H1 (cell line): ENCODE measurements at regions not wholly inside any gene's neighbourhood (a gene's known extent, or its start where the extent isn't known, plus 50 kb on each side); places are given as distances from the start of the nearest gene placed in this dataset.

Source experiments
- CTCF ChIA-PET: fragments of 300-600 bp; sonication (Branson Sonifier 250); formaldehyde crosslinking; loops from one replicate; lab custom pipeline; 2021; ENCODE audit not compliant: partially characterized antibody; lab: Charles Lee
- POLR2A ChIA-PET: fragments of 300-600 bp; sonication (Branson Sonifier 250); formaldehyde crosslinking; loops from one replicate; lab custom pipeline; 2021; ENCODE audit warnings: inconsistent platforms; ENCODE audit not compliant: partially characterized antibody; lab: Charles Lee
- DNase-seq, 2 experiments: peaks; one replicate each; pipeline versions ENCODE4 v3.0.0 to v3.0.0-alpha.2; 2010 to 2022; ENCODE audit warnings: low spot score in 2 of 2, low read depth in 1 of 2, mixed read lengths in 1 of 2
- FAIRE-seq: peaks from 2 replicates; lab custom pipeline; 2011; peaks lifted over from hg19 to GRCh38; lab: Jason Lieb, UNC
- H2AFZ ChIP-seq: 2 replicates; pipeline ENCODE4 v1.8.1; 2012; ENCODE audit warnings: low read length, inconsistent platforms
- H2AK5ac ChIP-seq: 2 replicates; pipeline ENCODE4 v1.6.1; 2013; ENCODE audit warnings: low read depth, low read length
- H2BK120ac ChIP-seq: replicated peaks from 2 replicates; pipeline ENCODE3; 2013; ENCODE audit warnings: low read depth, low read length, inconsistent platforms
- H2BK12ac ChIP-seq: 2 replicates; pipeline ENCODE4 v1.6.1; 2013; ENCODE audit warnings: low read depth, low read length
- H2BK15ac ChIP-seq: 2 replicates; pipeline ENCODE4 v1.6.1; 2013; ENCODE audit warnings: low read length
- H2BK20ac ChIP-seq: 2 replicates; pipeline ENCODE4 v1.6.1; 2013; ENCODE audit warnings: low read length
- H2BK5ac ChIP-seq: 2 replicates; pipeline ENCODE4 v1.6.1; 2013; ENCODE audit warnings: low read depth, low read length
- H3K14ac ChIP-seq: 2 replicates; pipeline ENCODE4 v1.6.1; 2013; ENCODE audit warnings: inconsistent platforms; ENCODE audit not compliant: insufficient read length
- H3K18ac ChIP-seq: 2 replicates; pipeline ENCODE4 v1.6.1; 2013; ENCODE audit warnings: low read length; ENCODE audit errors: extremely low read depth
- H3K23ac ChIP-seq: 2 replicates; pipeline ENCODE4 v1.6.1; 2013; ENCODE audit warnings: inconsistent platforms; ENCODE audit not compliant: insufficient read length
- H3K23me2 ChIP-seq: 2 replicates; pipeline ENCODE4 v1.6.1; 2013; ENCODE audit warnings: low read depth, low read length
- H3K27ac ChIP-seq: 2 replicates; pipeline ENCODE4 v1.6.1; 2011; ENCODE audit warnings: low read depth, low read length, inconsistent platforms
- H3K27me3 ChIP-seq, 4 experiments: replicated peaks in 1 of 4; 1 replicate in 1 of 4; 2 replicates in 3 of 4; pipeline versions ENCODE4 v1.6.1 to v1.8.1; 2011 to 2013; ENCODE audit warnings: low read length in 3 of 4, mild to moderate bottlenecking in 3 of 4, inconsistent platforms in 2 of 4, mixed read lengths in 2 of 4, moderate library complexity in 1 of 4; ENCODE audit not compliant: control insufficient read depth in 3 of 4, insufficient read depth in 3 of 4; ENCODE audit errors: extremely low read depth in 1 of 4
- H3K36me3 ChIP-seq, 4 experiments: 2 replicates each; pipeline versions ENCODE4 v1.6.1 to v1.8.1; 2011 to 2013; ENCODE audit warnings: mild to moderate bottlenecking in 4 of 4, low read length in 3 of 4, moderate library complexity in 2 of 4, control low read depth in 1 of 4, inconsistent platforms in 1 of 4; ENCODE audit not compliant: insufficient read depth in 4 of 4, control insufficient read depth in 2 of 4
- H3K4ac ChIP-seq: replicated peaks from 2 replicates; pipeline ENCODE3; 2013; ENCODE audit warnings: low read length, low read depth, mixed read lengths, inconsistent platforms; ENCODE audit not compliant: insufficient read length
- H3K4me1 ChIP-seq, 4 experiments: replicated peaks in 1 of 4; 1 replicate in 1 of 4; 2 replicates in 3 of 4; pipeline versions ENCODE4 v1.6.1 to v1.8.1; 2011 to 2013; ENCODE audit warnings: low read length in 3 of 4, inconsistent platforms in 2 of 4, mixed read lengths in 1 of 4; ENCODE audit not compliant: insufficient read depth in 4 of 4, control insufficient read depth in 3 of 4
- H3K4me2 ChIP-seq, 2 experiments: 2 replicates each; pipeline versions ENCODE4 v1.6.1 to v1.8.1; 2011 to 2013; ENCODE audit warnings: low read depth in 2 of 2, low read length in 2 of 2, control low read depth in 1 of 2, inconsistent platforms in 1 of 2, mild to moderate bottlenecking in 1 of 2; ENCODE audit not compliant: insufficient read depth in 1 of 2
- H3K4me3 ChIP-seq, 4 experiments: fragments of 200-600, 300-600 bp in 1 of 4; sonication (generic), shearing (Covaris generic), sonication (Bioruptor Twin) in 1 of 4; 2 replicates each; pipeline versions ENCODE4 v1.5.1 to v1.8.1; 2011 to 2016; ENCODE audit warnings: low read length in 4 of 4, low read depth in 3 of 4, control low read depth in 2 of 4, inconsistent platforms in 2 of 4, mild to moderate bottlenecking in 2 of 4, mixed read lengths in 1 of 4, moderate library complexity in 1 of 4; ENCODE audit not compliant: insufficient read depth in 2 of 4; ENCODE audit errors: extremely low read depth in 1 of 4
- H3K56ac ChIP-seq: replicated peaks from 2 replicates; pipeline ENCODE3; 2013; ENCODE audit warnings: low read depth, mild to moderate bottlenecking, mixed read lengths, low read length, inconsistent platforms; ENCODE audit not compliant: insufficient read length
- H3K79me1 ChIP-seq: 2 replicates; pipeline ENCODE4 v1.6.1; 2013; ENCODE audit warnings: low read depth, low read length, control low read depth
- H3K79me2 ChIP-seq, 2 experiments: 2 replicates each; pipeline versions ENCODE4 v1.6.1 to v1.8.1; 2012 to 2013; ENCODE audit warnings: low read length in 2 of 2, mild to moderate bottlenecking in 2 of 2, inconsistent platforms in 1 of 2; ENCODE audit not compliant: insufficient read depth in 2 of 2, control insufficient read depth in 1 of 2
- H3K9ac ChIP-seq, 4 experiments: replicated peaks in 1 of 4; 1 replicate in 1 of 4; 2 replicates in 3 of 4; pipeline versions ENCODE4 v1.6.1 to v1.8.1; 2011 to 2013; ENCODE audit warnings: low read depth in 3 of 4, low read length in 3 of 4, control low read depth in 2 of 4, mild to moderate bottlenecking in 2 of 4, moderate library complexity in 2 of 4, inconsistent platforms in 1 of 4; ENCODE audit errors: extremely low read depth in 1 of 4
- H3K9me3 ChIP-seq, 2 experiments: 2 replicates each; pipeline versions ENCODE4 v1.6.1 to v1.8.1; 2012 to 2013; ENCODE audit warnings: mild to moderate bottlenecking in 2 of 2, moderate library complexity in 2 of 2, control low read depth in 1 of 2, inconsistent platforms in 1 of 2, low read depth in 1 of 2, low read length in 1 of 2, mixed read lengths in 1 of 2; ENCODE audit not compliant: insufficient read depth in 2 of 2
- H4K20me1 ChIP-seq, 2 experiments: replicated peaks in 1 of 2; 2 replicates each; pipeline versions ENCODE3 to v1.8.1; 2011 to 2013; ENCODE audit warnings: inconsistent platforms in 2 of 2, low read length in 2 of 2, mild to moderate bottlenecking in 1 of 2; ENCODE audit not compliant: insufficient read depth in 2 of 2, control insufficient read depth in 1 of 2
- H4K5ac ChIP-seq: 2 replicates; pipeline ENCODE4 v1.6.1; 2013; ENCODE audit warnings: low read length, low read depth, mixed read lengths, inconsistent platforms; ENCODE audit not compliant: insufficient read length
- H4K8ac ChIP-seq: 2 replicates; pipeline ENCODE4 v1.8.0; 2013; ENCODE audit warnings: mild to moderate bottlenecking, moderate library complexity, low read length, inconsistent platforms; ENCODE audit not compliant: insufficient read depth; ENCODE audit errors: extremely low read depth
- H4K91ac ChIP-seq: replicated peaks from 2 replicates; pipeline ENCODE3; 2013; ENCODE audit warnings: low read length, mixed read lengths, inconsistent platforms; ENCODE audit not compliant: insufficient read length
- ASH2L ChIP-seq: fragments of 200-600, 300-600 bp; sonication (generic); IDR thresholded peaks from one replicate; pipeline ENCODE4 v1.7.1; 2017; ENCODE audit warnings: low read length
- CTCF ChIP-seq, 3 experiments: IDR thresholded peaks; 1 replicate in 2 of 3; 2 replicates in 1 of 3; pipeline versions ENCODE4 v1.5.1 to v1.6.1; 2011; ENCODE audit warnings: low read length in 3 of 3, mild to moderate bottlenecking in 3 of 3, inconsistent platforms in 2 of 3, low read depth in 1 of 3, moderate library complexity in 1 of 3; ENCODE audit not compliant: insufficient read depth in 1 of 3; ENCODE audit errors: control extremely low read depth in 1 of 3
- MAX ChIP-seq: IDR thresholded peaks from 2 replicates; pipeline ENCODE4 v1.6.1; 2012; ENCODE audit warnings: inconsistent platforms
- POU5F1 ChIP-seq: IDR thresholded peaks from 2 replicates; pipeline ENCODE4 v1.6.1; 2011; ENCODE audit warnings: low read depth, mild to moderate bottlenecking, low read length, moderate library complexity
- SUZ12 ChIP-seq: fragments of 200-600 bp; sonication (generic); IDR thresholded peaks from 2 replicates; pipeline ENCODE4 v1.6.1; 2012; ENCODE audit warnings: mild to moderate bottlenecking, inconsistent platforms, low read length, moderate library complexity, mixed read lengths
- WGBS, 2 experiments: shearing (Covaris generic) in 1 of 2; methylation state at CpG; one replicate each; pipeline versions ENCODE4 v1.1.6 to v1.1.7; 2013 to 2015; ENCODE audit warnings: low lambda C conversion rate in 2 of 2, mixed read lengths in 2 of 2, inconsistent platforms in 1 of 2, low coverage in 1 of 2, missing lambda C conversion rate in 1 of 2; ENCODE audit not compliant: insufficient replicate concordance in 2 of 2, insufficient coverage in 1 of 2, insufficient read length in 1 of 2; ENCODE audit errors: extremely low coverage in 1 of 2, missing lambda C conversion rate in 1 of 2; 5-methylcytosine and 5-hydroxymethylcytosine counted together

GRCh38 chr2:239509373-239510143 is 108.7 kb upstream of the HDAC4 start:
- Histone ChIP-seq H3K27me3 (no peaks in the 10 kb centered on the region), H3K36me3 (no peaks in the 10 kb centered on the region), H3K79me2 (no peaks in the 10 kb centered on the region), H3K23ac (no peak overlapping the region), H3K4me2 (no peak overlapping the region), H2BK20ac (no peak overlapping the region), H2BK12ac (no peak overlapping the region), H3K27ac (no peak overlapping the region), H3K4me3 (no peak overlapping the region), H3K56ac (no peak overlapping the region), H2BK5ac (no peak overlapping the region), H4K5ac (no peak overlapping the region), H4K20me1 (no peaks in the 10 kb centered on the region), H2AK5ac (no peak overlapping the region), H3K4me1 (peaks cover 0 to 2% (median 0%) of the 10 kb centered on the region in 4 experiments; a peak in 1 of 7 replicates), H3K79me1 (no peaks in the 10 kb centered on the region), H4K91ac (no peak overlapping the region), H3K9me3 (no peaks in the 10 kb centered on the region), H3K14ac (no peak overlapping the region), H3K9ac (no peak overlapping the region), H2BK120ac (no peak overlapping the region), H3K23me2 (no peaks in the 10 kb centered on the region), H2BK15ac (no peak overlapping the region), H4K8ac (no peak overlapping the region), H3K18ac (no peak overlapping the region), H2AFZ (no peak overlapping the region), H3K4ac (no peak overlapping the region)
- 85% methylated on average over 14 of the region's 19 CpGs; no CpG with 5 or more reads in 1 of the 2 experiments for WGBS, 2 experiments
- DNase-seq = no peak
- no peak for FAIRE-seq
- ChIA-PET POLR2A (no interaction called here), CTCF (no interaction called here)
- TF ChIP-seq ASH2L (no peak), MAX (no peak), POU5F1 (no peak), CTCF (IDR thresholded peaks at IDR 0.05; ENCODE audit: control extremely low read depth in 1 of 3, insufficient read depth in 1 of 3, low read depth in 1 of 3, low read length in 3 of 3) (no peak), SUZ12 (no peak)
